IMR-90 (cell line): ENCODE measurements at regions not wholly inside any gene's neighbourhood (a gene's known extent, or its start where the extent isn't known, plus 50 kb on each side); places are given as distances from the start of the nearest gene placed in this dataset.

Source experiments
- ATAC-seq: fragments of 200-7000 bp; cut with Tn5 transposase; 2 replicates; pipeline ENCODE4 v1.9.1; 2020; ENCODE audit warnings: low read depth, mild to moderate bottlenecking, moderate library complexity
- BruUV-seq: library from RNA; stranded (reverse); fragments of 400-500 nt; replicated peaks from 2 replicates; lab custom pipeline; 2021; lab: Mats Ljungman, UMichigan
- CTCF ChIA-PET: fragments of 300-600 bp; formaldehyde crosslinking; extraction: SDS; loops from one replicate; lab custom pipeline; 2021; ENCODE audit warnings: antibody characterized with exemption; lab: Yijun Ruan, JAX
- POLR2A ChIA-PET: fragments of 300-600 bp; sonication (Branson Sonifier 250); formaldehyde crosslinking; loops from one replicate; lab custom pipeline; 2022; ENCODE audit warnings: antibody characterized with exemption; ENCODE audit not compliant: unreplicated experiment; lab: Charles Lee
- DNase-seq: peaks from one replicate; pipeline ENCODE4 v3.0.0; 2013
- H2AFZ ChIP-seq: replicated peaks from 2 replicates; pipeline ENCODE3; 2013; ENCODE audit warnings: low read length, mild to moderate bottlenecking; ENCODE audit not compliant: poor library complexity
- H2AK5ac ChIP-seq: 2 replicates; pipeline ENCODE4 v1.6.1; 2013; ENCODE audit warnings: low read depth, low read length, inconsistent platforms
- H2AK9ac ChIP-seq: replicated peaks from 2 replicates; pipeline ENCODE3; 2013; ENCODE audit warnings: mild to moderate bottlenecking, low read depth, low read length, moderate library complexity; ENCODE audit not compliant: poor library complexity
- H2BK120ac ChIP-seq: 2 replicates; pipeline ENCODE4 v1.6.1; 2013; ENCODE audit warnings: low read depth, low read length, inconsistent platforms
- H2BK15ac ChIP-seq: 3 replicates; pipeline ENCODE4 v1.6.1; 2013; ENCODE audit warnings: low read depth, low read length, inconsistent platforms
- H2BK20ac ChIP-seq: 2 replicates; pipeline ENCODE4 v1.6.1; 2013; ENCODE audit warnings: low read depth, mild to moderate bottlenecking, inconsistent platforms, low read length, moderate library complexity
- H2BK5ac ChIP-seq: 2 replicates; pipeline ENCODE4 v1.6.1; 2013; ENCODE audit warnings: mild to moderate bottlenecking, low read depth, low read length, inconsistent platforms; ENCODE audit not compliant: poor library complexity, severe bottlenecking
- H3K14ac ChIP-seq: replicated peaks from 2 replicates; pipeline ENCODE4 v1.6.1; 2013; ENCODE audit warnings: low read depth, low read length, inconsistent platforms
- H3K18ac ChIP-seq: 2 replicates; pipeline ENCODE4 v1.6.1; 2013; ENCODE audit warnings: low read depth, low read length, control low read depth
- H3K23ac ChIP-seq: 2 replicates; pipeline ENCODE4 v1.6.1; 2013; ENCODE audit warnings: low read depth, low read length, inconsistent platforms
- H3K27ac ChIP-seq: 2 replicates; pipeline ENCODE4 v1.5.1; 2013; ENCODE audit warnings: mild to moderate bottlenecking, control low read depth, low read length; ENCODE audit not compliant: insufficient read depth
- H3K27me3 ChIP-seq: 2 replicates; pipeline ENCODE4 v1.6.1; 2013; ENCODE audit warnings: low read length; ENCODE audit not compliant: control insufficient read depth, insufficient read depth
- H3K36me3 ChIP-seq: 2 replicates; pipeline ENCODE4 v1.6.1; 2013; ENCODE audit warnings: low read length, mixed read lengths; ENCODE audit not compliant: control insufficient read depth, insufficient read depth
- H3K4ac ChIP-seq: 2 replicates; pipeline ENCODE4 v1.6.1; 2013; ENCODE audit warnings: low read depth, low read length, inconsistent platforms
- H3K4me1 ChIP-seq: 2 replicates; pipeline ENCODE4 v1.6.1; 2013; ENCODE audit warnings: low read length, mixed read lengths; ENCODE audit not compliant: control insufficient read depth, insufficient read depth
- H3K4me2 ChIP-seq: 2 replicates; pipeline ENCODE4 v1.6.1; 2013; ENCODE audit warnings: low read depth, mild to moderate bottlenecking, control low read depth, low read length, moderate library complexity
- H3K4me3 ChIP-seq: 2 replicates; pipeline ENCODE4 v1.5.1; 2013; ENCODE audit warnings: low read depth, mild to moderate bottlenecking, control low read depth, low read length, moderate library complexity; ENCODE audit not compliant: insufficient read depth
- H3K56ac ChIP-seq: 2 replicates; pipeline ENCODE4 v1.6.1; 2013; ENCODE audit warnings: low read length, inconsistent platforms; ENCODE audit not compliant: insufficient read depth; ENCODE audit errors: extremely low read depth
- H3K79me1 ChIP-seq, 2 experiments: 2 replicates each; pipeline ENCODE4 v1.6.1; 2013; ENCODE audit warnings: low read length in 2 of 2, inconsistent platforms in 1 of 2, low read depth in 1 of 2
- H3K9ac ChIP-seq: 2 replicates; pipeline ENCODE4 v1.6.1; 2013; ENCODE audit warnings: low read depth, low read length, control low read depth
- H3K9me1 ChIP-seq: 2 replicates; pipeline ENCODE4 v1.6.1; 2013; ENCODE audit warnings: low read length, inconsistent platforms; ENCODE audit not compliant: insufficient read depth
- H3K9me3 ChIP-seq: 2 replicates; pipeline ENCODE4 v1.6.1; 2013; ENCODE audit warnings: low read length; ENCODE audit not compliant: control insufficient read depth, insufficient read depth
- H4K20me1 ChIP-seq: 2 replicates; pipeline ENCODE4 v1.6.1; 2013; ENCODE audit warnings: low read length, inconsistent platforms; ENCODE audit not compliant: insufficient read depth
- H4K5ac ChIP-seq: 2 replicates; pipeline ENCODE4 v1.6.1; 2013; ENCODE audit warnings: mild to moderate bottlenecking, low read depth, low read length, control low read depth
- H4K8ac ChIP-seq, 2 experiments: 2 replicates each; pipeline ENCODE4 v1.6.1; 2013; ENCODE audit warnings: low read depth in 2 of 2, low read length in 2 of 2, control low read depth in 1 of 2, inconsistent platforms in 1 of 2
- H4K91ac ChIP-seq: 2 replicates; pipeline ENCODE4 v1.6.1; 2013; ENCODE audit warnings: low read depth, low read length, inconsistent platforms; ENCODE audit not compliant: insufficient read depth
- FOS ChIP-seq: fragments of 150-350 bp; IDR thresholded peaks from 2 replicates; pipeline ENCODE4 v1.6.1; 2016; ENCODE audit warnings: low read depth, low read length
- MXI1 ChIP-seq: IDR thresholded peaks from 2 replicates; pipeline ENCODE4 v1.6.1; 2012; ENCODE audit warnings: low read depth, mild to moderate bottlenecking, low read length, moderate library complexity, borderline replicate concordance
- NFE2L2 ChIP-seq: fragments of 150-350 bp; IDR thresholded peaks from 2 replicates; pipeline ENCODE4 v1.6.1; 2016; ENCODE audit warnings: low read depth, mild to moderate bottlenecking, low read length
- POLR2A ChIP-seq: IDR thresholded peaks from 2 replicates; pipeline ENCODE4 v1.6.1; 2012; ENCODE audit warnings: mild to moderate bottlenecking, low read depth, low read length
- RAD21 ChIP-seq: IDR thresholded peaks from 2 replicates; pipeline ENCODE4 v1.6.1; 2012; ENCODE audit warnings: low read length, improper control_type of control experiment
- RFX5 ChIP-seq: IDR thresholded peaks from 2 replicates; pipeline ENCODE4 v1.8.0; 2012; ENCODE audit warnings: low read depth, mild to moderate bottlenecking, low read length, moderate library complexity
- WGBS, 2 experiments: methylation state at CpG; one replicate each; pipeline versions ENCODE4 v1.1.5 to v1.1.7; 2013; ENCODE audit warnings: missing lambda C conversion rate in 2 of 2; ENCODE audit not compliant: insufficient read length in 1 of 2; ENCODE audit errors: extremely low coverage in 2 of 2; 5-methylcytosine and 5-hydroxymethylcytosine counted together
- dilution Hi-C: fragments of 300-500 bp; cut with HindIII; formaldehyde crosslinking; loops from one replicate; pipeline ENCODE4 v1.14.3; 2018; ENCODE audit warnings: low sequenced_read_pairs; ENCODE audit not compliant: unreplicated experiment
- in situ Hi-C: fragments of 300-500 bp; cut with MboI; formaldehyde crosslinking; loops from 3 replicates; pipeline ENCODE4 v1.14.3; 2019; ENCODE audit warnings: low sequenced_read_pairs, inconsistent platforms, mixed read lengths
- intact Hi-C: fragments of 100-400 bp; cut with micrococcal nuclease; formaldehyde crosslinking; loops from 2 replicates; pipeline ENCODE4 v1.10.0; 2022
- TF ChIP-seq, protein P1 (sequence below): fragments of 150-350 bp; IDR thresholded peaks from 2 replicates; pipeline ENCODE4 v1.6.1; 2017; ENCODE audit warnings: mild to moderate bottlenecking, antibody characterized with exemption, low read length, low read depth

DNA sequence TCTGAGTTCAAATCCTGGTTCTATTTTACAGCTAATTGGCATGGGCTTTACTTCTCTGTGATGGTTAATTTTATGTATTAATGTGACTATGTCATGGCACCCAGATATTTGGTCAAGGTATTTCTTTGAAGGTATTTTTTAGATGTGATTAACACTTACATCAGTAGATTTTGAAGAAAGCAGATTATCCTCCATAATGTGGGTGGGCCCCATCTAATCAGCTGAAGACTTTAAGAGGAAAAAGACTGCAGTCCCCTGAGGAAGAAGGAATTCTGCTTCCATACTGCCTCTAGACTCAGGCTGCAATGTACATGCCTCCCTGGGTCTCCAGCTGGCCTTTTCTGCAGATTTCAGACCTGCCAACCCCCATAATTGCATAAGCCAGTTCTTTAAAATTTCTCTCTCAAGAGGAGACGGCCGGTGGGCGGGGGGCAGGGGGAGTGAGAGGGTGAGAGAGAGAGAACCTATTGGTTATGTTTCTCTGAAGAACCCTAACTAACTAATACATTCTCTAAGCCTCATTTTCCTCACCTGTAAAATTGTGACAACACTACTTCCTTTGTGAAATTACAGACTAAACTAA, 338.2 kb upstream of the PRDM1 start:
- Histone ChIP-seq H4K5ac (no peak overlapping the region), H3K4ac (no peak overlapping the region), H2AFZ (no peak overlapping the region), H3K4me1 (peaks cover 10% of the 10 kb centered on the region), H3K79me1 (no peaks in the 10 kb centered on the region), H4K20me1 (no peaks in the 10 kb centered on the region), H2AK9ac (no peak overlapping the region), H2BK5ac (no peak overlapping the region), H2AK5ac (no peak overlapping the region), H3K27ac (no peak overlapping the region), H3K9me1 (peaks cover 5% of the 10 kb centered on the region), H2BK15ac (no peak overlapping the region), H3K27me3 (no peaks in the 10 kb centered on the region), H3K9ac (no peak overlapping the region), H3K36me3 (no peaks in the 10 kb centered on the region), H3K18ac (no peak overlapping the region), H4K91ac (no peak overlapping the region), H2BK120ac (no peak overlapping the region), H3K14ac (no peak overlapping the region), H2BK20ac (no peak overlapping the region), H3K4me2 (no peak overlapping the region), H3K23ac (no peak overlapping the region), H3K9me3 (no peaks in the 10 kb centered on the region), H3K56ac (no peak overlapping the region), H4K8ac (no peak overlapping the region), H3K4me3 (no peak overlapping the region)
- in situ Hi-C loops (no loop called here), dilution Hi-C loops (no loop called here), intact Hi-C loops (no loop called here)
- no TSS peak for BruUV-seq
- ChIA-PET CTCF (no interaction called here), POLR2A (no interaction called here)
- WGBS, 2 experiments: no CpG with 5 or more reads among the region's 3 CpGs
- TF ChIP-seq FOS (no peak), RFX5 (no peak), RAD21 (no peak), MXI1 (no peak), POLR2A (no peak), NFE2L2 (no peak)
- TF ChIP-seq, protein P1, sequence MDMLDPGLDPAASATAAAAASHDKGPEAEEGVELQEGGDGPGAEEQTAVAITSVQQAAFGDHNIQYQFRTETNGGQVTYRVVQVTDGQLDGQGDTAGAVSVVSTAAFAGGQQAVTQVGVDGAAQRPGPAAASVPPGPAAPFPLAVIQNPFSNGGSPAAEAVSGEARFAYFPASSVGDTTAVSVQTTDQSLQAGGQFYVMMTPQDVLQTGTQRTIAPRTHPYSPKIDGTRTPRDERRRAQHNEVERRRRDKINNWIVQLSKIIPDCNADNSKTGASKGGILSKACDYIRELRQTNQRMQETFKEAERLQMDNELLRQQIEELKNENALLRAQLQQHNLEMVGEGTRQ: no peak
- DNase-seq (no peak), ATAC-seq (no peak)
